Esophagus squamous epithelium (tissue), 5 donors: ENCODE measurements at regions not wholly inside any gene's neighbourhood (a gene's known extent, or its start where the extent isn't known, plus 50 kb on each side); places are given as distances from the start of the nearest gene placed in this dataset.
"Not testable (repeated sequence)": the region's sequence is repeated elsewhere in the genome, so short reads cannot be mapped to it uniquely, and the experiment has no call there.

Experiments
- DNase-seq: peaks from one replicate; lab custom pipeline; 2025; lab: John Stamatoyannopoulos, UW
- H3K27ac ChIP-seq, 4 donors: fragments of 200-600 bp; sonication (generic); one replicate each; pipeline ENCODE4 v1.5.1; 2016 to 2019; ENCODE audit warnings: mild to moderate bottlenecking in 1 of 4
- H3K27me3 ChIP-seq, 4 donors: fragments of 200-600 bp; sonication (generic); 1 replicate in 3 of 4; 2 replicates in 1 of 4; pipeline versions ENCODE4 v1.5.1 to v1.6.0; 2017 to 2021; ENCODE audit warnings: antibody characterized with exemption in 1 of 4
- H3K36me3 ChIP-seq, 3 donors: fragments of 200-600 bp; sonication (generic); one replicate each; pipeline ENCODE4 v1.5.1; 2016 to 2019
- H3K4me1 ChIP-seq, 3 donors: fragments of 200-600 bp; sonication (generic); one replicate each; pipeline ENCODE4 v1.5.1; 2017 to 2019
- H3K4me3 ChIP-seq, 4 donors: fragments of 200-600 bp; sonication (generic); 1 replicate in 3 of 4; 2 replicates in 1 of 4; pipeline ENCODE4 v1.5.1; 2016 to 2019; ENCODE audit warnings: mild to moderate bottlenecking in 2 of 4, moderate library complexity in 1 of 4
- H3K9me3 ChIP-seq, 3 donors: fragments of 200-600 bp; sonication (generic); one replicate each; pipeline ENCODE4 v1.5.1; 2016 to 2019
- POLR2A ChIP-seq, 4 donors: fragments of 450-650 bp; IDR thresholded peaks; one replicate each; pipeline ENCODE4 v1.6.1; 2017; ENCODE audit warnings: antibody characterized with exemption in 4 of 4, mild to moderate bottlenecking in 4 of 4, moderate library complexity in 3 of 4
- WGBS, 2 donors: methylation state at CpG; one replicate each; pipeline ENCODE4 v1.1.5; 2018; 5-methylcytosine and 5-hydroxymethylcytosine counted together
- intact Hi-C: fragments of 100-400 bp; cut with DNase I; formaldehyde crosslinking; loops from one replicate; pipeline ENCODE4 v1.15.0; 2022
- TF ChIP-seq, protein P1 (sequence below), 6 experiments: fragments of 450-650 bp in 4 of 6; fragments of 200-600 bp in 2 of 6; sonication (generic) in 2 of 6; IDR thresholded peaks; one replicate each; pipeline ENCODE4 v1.5.1; 2016 to 2019; ENCODE audit warnings: antibody characterized with exemption in 6 of 6, mild to moderate bottlenecking in 4 of 6, moderate library complexity in 4 of 6
- donor health status: DM: yes; HTN: yes; CAD: no.

DNA sequence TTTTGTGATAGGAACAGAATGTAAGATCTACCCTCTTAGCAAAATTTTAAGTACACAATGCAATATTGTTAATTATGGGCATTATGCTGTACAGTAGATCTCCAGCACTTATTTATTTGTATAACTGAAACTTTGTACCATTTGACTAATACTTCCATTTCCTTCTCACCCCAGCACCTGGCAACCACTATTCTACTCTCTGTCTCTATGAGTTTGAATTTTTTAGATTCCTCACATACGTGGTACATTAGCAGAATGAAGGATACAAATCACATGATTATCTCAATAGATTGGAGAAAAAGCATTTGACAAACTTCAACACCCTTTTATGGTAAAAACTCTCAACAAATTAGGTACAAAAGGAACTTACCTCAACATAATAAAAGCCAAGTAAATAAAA is 90.3 kb upstream of the DLX6 start:
- WGBS, 2 donors = 38 to 65% methylated on average over 1 of the region's 1 CpG
- TF ChIP-seq, protein P1, sequence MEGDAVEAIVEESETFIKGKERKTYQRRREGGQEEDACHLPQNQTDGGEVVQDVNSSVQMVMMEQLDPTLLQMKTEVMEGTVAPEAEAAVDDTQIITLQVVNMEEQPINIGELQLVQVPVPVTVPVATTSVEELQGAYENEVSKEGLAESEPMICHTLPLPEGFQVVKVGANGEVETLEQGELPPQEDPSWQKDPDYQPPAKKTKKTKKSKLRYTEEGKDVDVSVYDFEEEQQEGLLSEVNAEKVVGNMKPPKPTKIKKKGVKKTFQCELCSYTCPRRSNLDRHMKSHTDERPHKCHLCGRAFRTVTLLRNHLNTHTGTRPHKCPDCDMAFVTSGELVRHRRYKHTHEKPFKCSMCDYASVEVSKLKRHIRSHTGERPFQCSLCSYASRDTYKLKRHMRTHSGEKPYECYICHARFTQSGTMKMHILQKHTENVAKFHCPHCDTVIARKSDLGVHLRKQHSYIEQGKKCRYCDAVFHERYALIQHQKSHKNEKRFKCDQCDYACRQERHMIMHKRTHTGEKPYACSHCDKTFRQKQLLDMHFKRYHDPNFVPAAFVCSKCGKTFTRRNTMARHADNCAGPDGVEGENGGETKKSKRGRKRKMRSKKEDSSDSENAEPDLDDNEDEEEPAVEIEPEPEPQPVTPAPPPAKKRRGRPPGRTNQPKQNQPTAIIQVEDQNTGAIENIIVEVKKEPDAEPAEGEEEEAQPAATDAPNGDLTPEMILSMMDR (IDR thresholded peaks at IDR 0.05) = no peak
- TF ChIP-seq POLR2A (IDR thresholded peaks at IDR 0.05) = no peak
- Histone ChIP-seq H3K9me3 (no peaks in the 10 kb centered on the region), H3K27ac (no peak overlapping the region), H3K27me3 (peaks cover 0 to 27% (median 0%) of the 10 kb centered on the region in 4 donors), H3K4me3 (no peak overlapping the region), H3K4me1 (no peaks in the 10 kb centered on the region), H3K36me3 (no peaks in the 10 kb centered on the region)
- intact Hi-C loops = no loop called here
- DNase-seq = no peak

DNA sequence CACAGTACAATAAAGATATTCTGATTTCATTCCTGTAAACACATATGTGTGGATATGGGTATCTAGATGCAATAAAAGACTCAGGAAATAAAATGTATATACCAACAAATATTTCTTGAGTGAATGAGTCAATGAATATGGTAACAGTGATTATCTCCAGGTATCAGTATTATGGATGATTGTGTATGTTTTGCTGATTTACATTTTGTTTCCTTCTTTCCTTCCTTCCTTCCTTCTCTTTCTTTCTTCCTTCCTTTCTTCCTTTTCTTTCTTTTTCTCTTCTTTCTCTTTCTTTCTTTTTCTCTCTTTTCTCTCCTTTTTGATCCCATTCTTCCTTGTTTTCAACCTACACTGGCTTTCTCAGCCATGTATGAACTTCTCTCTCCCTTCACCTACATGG is 85.3 kb upstream of the DLX6 start:
- H3K27ac ChIP-seq = peak overlapping the region in 1 of 4 donors; percentile 78
- no peaks in the 10 kb centered on the region for H3K9me3 ChIP-seq
- intact Hi-C loops = no loop called here
- H3K4me3 ChIP-seq = no peak overlapping the region
- DNase-seq = no peak
- H3K4me1 ChIP-seq = peaks cover 0 to 22% (median 0%) of the 10 kb centered on the region in 3 donors
- H3K36me3 ChIP-seq = no peaks in the 10 kb centered on the region
- no peak for TF ChIP-seq POLR2A (IDR thresholded peaks at IDR 0.05)
- TF ChIP-seq, protein P1 (IDR thresholded peaks at IDR 0.05) = no peak
- peaks cover 0 to 22% (median 0%) of the 10 kb centered on the region in 4 donors for H3K27me3 ChIP-seq

DNA sequence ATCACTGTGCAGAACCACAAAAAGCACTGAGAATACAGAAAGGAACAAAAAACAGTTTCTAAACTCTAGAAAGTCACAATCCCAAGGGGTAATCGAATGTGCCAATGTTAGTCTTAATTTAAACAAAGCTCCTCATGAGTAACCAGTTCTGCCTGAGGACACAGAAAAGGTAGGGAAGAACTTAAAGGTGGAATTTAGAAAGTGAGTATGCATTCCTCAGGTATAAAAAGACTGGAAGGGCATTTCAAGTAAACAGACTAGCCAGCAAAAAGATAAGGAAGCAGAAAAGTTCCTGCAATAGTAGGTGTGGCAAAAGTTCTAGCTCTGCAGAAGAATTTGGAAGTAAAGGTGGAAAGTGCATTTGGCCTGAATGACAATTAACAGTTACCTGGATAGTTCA is 84.6 kb upstream of the DLX6 start:
- Histone ChIP-seq H3K27ac (peak overlapping the region in 2 of 4 donors; percentile 74 to 78), H3K36me3 (no peaks in the 10 kb centered on the region), H3K9me3 (no peaks in the 10 kb centered on the region), H3K4me1 (peaks cover 0 to 22% (median 0%) of the 10 kb centered on the region in 3 donors), H3K4me3 (no peak overlapping the region), H3K27me3 (peaks cover 0 to 16% (median 0%) of the 10 kb centered on the region in 4 donors)
- TF ChIP-seq, protein P1 (IDR thresholded peaks at IDR 0.05) = no peak
- no peak for TF ChIP-seq POLR2A (IDR thresholded peaks at IDR 0.05)
- no peak for DNase-seq
- intact Hi-C loops = no loop called here
- 33 to 43% methylated on average over 1 of the region's 1 CpG for WGBS, 2 donors

DNA sequence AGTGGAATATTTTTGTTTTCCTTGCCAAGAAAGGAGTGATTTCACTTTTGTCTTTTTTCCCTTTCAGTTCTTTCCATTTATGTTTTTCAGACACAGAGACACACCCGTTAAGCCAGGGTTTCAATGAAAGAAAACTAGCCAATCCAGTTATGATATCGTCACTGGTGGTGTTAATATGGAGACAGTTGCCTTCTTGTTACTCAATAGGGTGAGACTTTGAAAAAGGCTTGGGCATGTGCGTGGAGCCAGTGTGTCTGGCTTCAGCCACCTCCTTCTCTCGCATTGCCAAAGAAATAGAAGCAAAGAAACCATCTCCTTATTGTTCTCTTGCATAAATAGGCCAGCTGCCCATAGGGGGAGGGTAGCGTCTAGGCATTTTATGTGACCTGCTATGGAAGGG is 84.1 kb upstream of the DLX6 start:
- no peaks in the 10 kb centered on the region for H3K9me3 ChIP-seq
- intact Hi-C loops = no loop called here
- no peak overlapping the region for H3K4me3 ChIP-seq
- H3K36me3 ChIP-seq = no peaks in the 10 kb centered on the region
- no peak for TF ChIP-seq POLR2A (IDR thresholded peaks at IDR 0.05)
- TF ChIP-seq, protein P1 (IDR thresholded peaks at IDR 0.05) = no peak
- H3K27me3 ChIP-seq = peaks cover 0 to 19% (median 0%) of the 10 kb centered on the region in 4 donors
- 38 to 43% methylated on average over 5 of the region's 5 CpGs for WGBS, 2 donors
- peak overlapping the region in 3 of 4 donors; percentile 33 to 78 (median 74) for H3K27ac ChIP-seq
- DNase-seq = no peak
- H3K4me1 ChIP-seq = peaks cover 0 to 22% (median 0%) of the 10 kb centered on the region in 3 donors

DNA sequence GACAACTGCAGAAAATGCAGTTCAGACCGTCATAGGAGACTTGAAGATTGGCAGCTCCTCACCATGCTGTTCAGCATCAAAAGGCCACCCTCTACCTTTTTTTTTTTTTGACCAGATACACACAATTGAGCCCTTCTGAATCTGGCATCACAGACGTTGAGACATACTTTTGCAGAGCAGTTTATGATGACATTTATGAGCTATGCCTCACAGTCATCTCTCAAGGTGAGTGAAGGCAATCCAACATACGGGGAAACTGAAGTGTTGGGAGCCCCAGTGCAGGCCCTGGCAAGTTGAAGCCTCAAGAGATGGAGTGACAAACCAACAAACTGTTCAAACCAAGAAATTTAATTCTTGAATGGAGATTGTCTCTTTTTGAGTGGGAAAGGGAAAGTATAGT is 83.6 kb upstream of the DLX6 start:
- DNase-seq = no peak
- no peaks in the 10 kb centered on the region for H3K9me3 ChIP-seq
- H3K36me3 ChIP-seq = no peaks in the 10 kb centered on the region
- H3K4me3 ChIP-seq = no peak overlapping the region
- 51 to 58% methylated on average over 3 of the region's 3 CpGs for WGBS, 2 donors
- peaks cover 0 to 14% (median 0%) of the 10 kb centered on the region in 4 donors for H3K27me3 ChIP-seq
- intact Hi-C loops = no loop called here
- H3K27ac ChIP-seq = peak overlapping the region in 3 of 4 donors; percentile 33 to 78 (median 74)
- peaks cover 0 to 22% (median 0%) of the 10 kb centered on the region in 3 donors for H3K4me1 ChIP-seq
- TF ChIP-seq, protein P1 (IDR thresholded peaks at IDR 0.05) = no peak
- TF ChIP-seq POLR2A (IDR thresholded peaks at IDR 0.05) = no peak

DNA sequence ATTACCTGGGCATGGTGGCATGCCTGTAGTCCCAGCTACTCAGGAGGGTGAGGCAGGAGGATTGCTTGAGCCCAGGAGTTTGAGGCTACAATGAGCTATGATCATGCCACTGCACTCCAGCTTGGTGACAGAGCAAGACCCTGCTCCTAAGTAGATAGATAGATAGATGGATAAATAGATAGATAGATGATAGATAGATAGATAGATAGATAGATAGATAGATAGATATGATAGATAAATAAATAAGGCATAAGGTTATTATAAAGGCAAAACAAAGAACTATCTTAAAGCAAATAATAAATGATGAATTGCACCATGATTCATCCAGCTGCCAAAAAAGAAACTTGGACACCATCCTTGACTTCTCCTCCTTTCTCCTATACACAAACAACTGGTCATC is 82.0 kb upstream of the DLX6 start:
- H3K4me1 ChIP-seq = peaks cover 0 to 22% (median 0%) of the 10 kb centered on the region in 3 donors
- H3K4me3 ChIP-seq, H3K36me3 ChIP-seq, H3K27ac ChIP-seq, H3K9me3 ChIP-seq, intact Hi-C loops, DNase-seq: not testable (repeated sequence)
- peaks cover 0 to 14% (median 0%) of the 10 kb centered on the region in 4 donors for H3K27me3 ChIP-seq
